ENCODE measurements at regions not wholly inside any gene's neighbourhood (a gene's known extent, or its start where the extent isn't known, plus 50 kb on each side); places are given as distances from the start of the nearest gene placed in this dataset.

DNA sequence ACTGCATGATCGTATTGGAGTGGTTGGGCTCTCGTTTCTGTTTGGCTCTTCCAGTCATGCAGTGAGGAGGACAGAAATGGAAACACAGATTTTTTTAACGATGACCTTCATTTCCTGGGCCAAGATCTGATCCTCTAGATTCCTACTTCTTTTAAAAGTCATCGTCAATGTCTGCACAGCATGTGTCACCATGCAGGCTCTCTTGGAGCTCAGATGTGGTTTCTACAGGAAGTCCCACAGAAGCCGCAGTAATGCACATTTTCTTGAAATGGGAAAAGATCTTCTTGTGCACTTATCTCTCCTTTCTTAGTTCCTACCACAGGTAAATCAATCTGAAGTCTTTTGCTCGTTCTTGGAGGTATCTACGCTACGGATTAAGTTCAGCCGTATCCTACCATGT is 626.9 kb downstream of the EFNB2 start:
- TF ChIP-seq YY1 (IDR thresholded peaks at IDR 0.05; ENCODE audit: insufficient read depth, insufficient read length) (no peak), ZNF274 (IDR thresholded peaks at IDR 0.05; ENCODE audit: low read depth, low read length) (no peak), SUZ12 (IDR thresholded peaks at IDR 0.05; ENCODE audit: extremely low read depth, insufficient read depth, insufficient read length) (no peak)
